T-cell (primary cell): ENCODE measurements at regions not wholly inside any gene's neighbourhood (a gene's known extent, or its start where the extent isn't known, plus 50 kb on each side); places are given as distances from the start of the nearest gene placed in this dataset.
"Not testable (repeated sequence)": the region's sequence is repeated elsewhere in the genome, so short reads cannot be mapped to it uniquely, and the experiment has no call there.

Source experiments
- ATAC-seq, 4 experiments: fragments of 200-7000 bp in 3 of 4; fragments of 150-1000 bp in 1 of 4; cut with Tn5 transposase; replicated peaks in 1 of 4; 1 replicate in 3 of 4; 2 replicates in 1 of 4; pipeline ENCODE4 v1.10.0; 2021; ENCODE audit warnings: moderate library complexity in 3 of 4, mild to moderate bottlenecking in 2 of 4, moderate number of reproducible peaks in 1 of 4
- CTCF ChIA-PET, 2 donors: fragments of 300-600 bp; sonication (Branson Sonifier 250); formaldehyde crosslinking; loops; one replicate each; lab custom pipeline; 2022; ENCODE audit warnings: antibody characterized with exemption in 2 of 2; lab: Charles Lee
- POLR2A ChIA-PET, 2 donors: fragments of 300-600 bp; sonication (Branson Sonifier 250); formaldehyde crosslinking; loops; one replicate each; lab custom pipeline; 2022; ENCODE audit warnings: antibody characterized with exemption in 2 of 2; lab: Charles Lee
- DNase-seq, 35 experiments: peaks; one replicate each; pipeline versions ENCODE4 v3.0.0 to v3.0.0-alpha.2; 2013 to 2023
- H3K27ac ChIP-seq: one replicate; pipeline ENCODE4 v1.5.1; 2013; ENCODE audit warnings: low read length
- H3K27me3 ChIP-seq, 2 experiments: replicated peaks in 1 of 2; 1 replicate in 1 of 2; 2 replicates in 1 of 2; pipeline versions ENCODE4 v1.6.1 to v1.7.0; 2013; ENCODE audit warnings: low read length in 1 of 2, mixed read lengths in 1 of 2; ENCODE audit not compliant: control insufficient read depth in 2 of 2, insufficient read depth in 2 of 2; ENCODE audit errors: extremely low read depth in 1 of 2
- H3K36me3 ChIP-seq, 2 donors: 1 replicate in 1 of 2; 2 replicates in 1 of 2; pipeline versions ENCODE4 v1.6.1 to v1.7.0; 2013; ENCODE audit warnings: low read length in 1 of 2; ENCODE audit not compliant: control insufficient read depth in 2 of 2, insufficient read depth in 1 of 2; ENCODE audit errors: extremely low read depth in 1 of 2
- H3K4me1 ChIP-seq, 2 experiments: 1 replicate in 1 of 2; 2 replicates in 1 of 2; pipeline versions ENCODE4 v1.6.1 to v1.7.0; 2013; ENCODE audit warnings: low read length in 2 of 2, mixed read lengths in 1 of 2; ENCODE audit not compliant: insufficient read depth in 2 of 2, control insufficient read depth in 1 of 2; ENCODE audit errors: extremely low read depth in 1 of 2
- H3K4me3 ChIP-seq, 2 donors: 1 replicate in 1 of 2; 2 replicates in 1 of 2; pipeline versions ENCODE4 v1.5.1 to v1.7.0; 2013; ENCODE audit warnings: mild to moderate bottlenecking in 2 of 2, low read length in 1 of 2, moderate library complexity in 1 of 2; ENCODE audit not compliant: control insufficient read depth in 1 of 2; ENCODE audit errors: extremely low read depth in 1 of 2
- H3K9me3 ChIP-seq: 2 replicates; pipeline ENCODE4 v1.7.0; 2013
- H3K27ac Mint-ChIP-seq, 2 donors: one replicate each; pipeline ENCODE4 v1.8.0; 2020 to 2021; ENCODE audit warnings: mild to moderate bottlenecking in 2 of 2, mixed read lengths in 2 of 2
- H3K27me3 Mint-ChIP-seq, 2 donors: one replicate each; pipeline ENCODE4 v1.8.0; 2021 to 2022; ENCODE audit warnings: mixed read lengths in 2 of 2
- H3K36me3 Mint-ChIP-seq: one replicate; pipeline ENCODE4 v1.8.0; 2021; ENCODE audit warnings: mixed read lengths
- H3K4me1 Mint-ChIP-seq, 3 donors: one replicate each; pipeline ENCODE4 v1.8.0; 2020 to 2022; ENCODE audit warnings: mixed read lengths in 3 of 3, mild to moderate bottlenecking in 1 of 3
- H3K4me3 Mint-ChIP-seq, 3 donors: one replicate each; pipeline ENCODE4 v1.8.0; 2020 to 2022; ENCODE audit warnings: mild to moderate bottlenecking in 3 of 3, mixed read lengths in 3 of 3, moderate library complexity in 3 of 3
- H3K9me3 Mint-ChIP-seq, 3 donors: one replicate each; pipeline ENCODE4 v1.8.0; 2020 to 2022; ENCODE audit warnings: mixed read lengths in 3 of 3
- WGBS: methylation state at CpG from one replicate; pipeline ENCODE4 v1.1.5; 2013; ENCODE audit warnings: missing lambda C conversion rate; ENCODE audit not compliant: insufficient coverage; 5-methylcytosine and 5-hydroxymethylcytosine counted together

- H3K4me3 ChIP-seq, H3K27ac ChIP-seq, H3K4me1 Mint-ChIP-seq, H3K27me3 ChIP-seq, CTCF ChIA-PET, H3K36me3 ChIP-seq, H3K27ac Mint-ChIP-seq, H3K4me1 ChIP-seq, DNase-seq, H3K27me3 Mint-ChIP-seq, H3K9me3 Mint-ChIP-seq, ATAC-seq, H3K36me3 Mint-ChIP-seq, H3K4me3 Mint-ChIP-seq, POLR2A ChIA-PET, H3K9me3 ChIP-seq: not testable (repeated sequence)
- WGBS = no CpG with 5 or more reads among the region's 36 CpGs
Measured at GRCh38 chr15:21174761-21175160, 265.5 kb downstream of the POTEB3 start.

- H3K4me1 ChIP-seq, DNase-seq, H3K4me1 Mint-ChIP-seq, H3K4me3 ChIP-seq, H3K9me3 ChIP-seq, H3K9me3 Mint-ChIP-seq, ATAC-seq, H3K27me3 Mint-ChIP-seq, H3K36me3 Mint-ChIP-seq, H3K27me3 ChIP-seq, H3K27ac ChIP-seq, H3K36me3 ChIP-seq, CTCF ChIA-PET, POLR2A ChIA-PET, H3K27ac Mint-ChIP-seq, H3K4me3 Mint-ChIP-seq: not testable (repeated sequence)
- WGBS = 57% methylated on average over 2 of the region's 24 CpGs
Measured at GRCh38 chr15:21151203-21151966, 285.3 kb upstream of the POTEB2 start.

- H3K27me3 Mint-ChIP-seq, H3K36me3 Mint-ChIP-seq, H3K27me3 ChIP-seq, H3K36me3 ChIP-seq, H3K4me1 Mint-ChIP-seq, H3K4me3 ChIP-seq, H3K4me1 ChIP-seq, POLR2A ChIA-PET, H3K9me3 ChIP-seq, H3K27ac ChIP-seq, ATAC-seq, DNase-seq, H3K27ac Mint-ChIP-seq, H3K4me3 Mint-ChIP-seq, H3K9me3 Mint-ChIP-seq, CTCF ChIA-PET: not testable (repeated sequence)
- WGBS = no CpG with 5 or more reads among the region's 5 CpGs
Measured at GRCh38 chr15:21148136-21148535, 282.0 kb upstream of the POTEB2 start.

- H3K27ac ChIP-seq, H3K4me3 ChIP-seq, H3K27me3 Mint-ChIP-seq, H3K4me1 Mint-ChIP-seq, H3K36me3 Mint-ChIP-seq, ATAC-seq, DNase-seq, POLR2A ChIA-PET, CTCF ChIA-PET, H3K27ac Mint-ChIP-seq, H3K4me3 Mint-ChIP-seq, H3K27me3 ChIP-seq, H3K9me3 ChIP-seq, H3K36me3 ChIP-seq, H3K4me1 ChIP-seq, H3K9me3 Mint-ChIP-seq: not testable (repeated sequence)
- WGBS = no CpG with 5 or more reads among the region's 7 CpGs
Measured at GRCh38 chr15:21133893-21134292, 267.8 kb upstream of the POTEB2 start.

- H3K36me3 Mint-ChIP-seq, H3K36me3 ChIP-seq, H3K9me3 ChIP-seq, H3K4me3 Mint-ChIP-seq, H3K9me3 Mint-ChIP-seq, H3K27ac Mint-ChIP-seq, H3K4me1 Mint-ChIP-seq, H3K4me3 ChIP-seq, ATAC-seq, H3K4me1 ChIP-seq, CTCF ChIA-PET, H3K27me3 Mint-ChIP-seq, H3K27me3 ChIP-seq, POLR2A ChIA-PET, H3K27ac ChIP-seq: not testable (repeated sequence)
- 11% methylated on average over 1 of the region's 4 CpGs for WGBS
- DNase-seq = peak in 1 of 35 experiments; percentile 13
Measured at GRCh38 chr15:21112271-21113053, 246.3 kb upstream of the POTEB2 start.

- H3K36me3 ChIP-seq, H3K27me3 ChIP-seq, H3K9me3 ChIP-seq, H3K36me3 Mint-ChIP-seq, H3K9me3 Mint-ChIP-seq, ATAC-seq, H3K4me1 Mint-ChIP-seq, H3K27ac ChIP-seq, H3K27me3 Mint-ChIP-seq, H3K4me3 Mint-ChIP-seq, H3K4me1 ChIP-seq, CTCF ChIA-PET, H3K27ac Mint-ChIP-seq, POLR2A ChIA-PET: not testable (repeated sequence)
- peak in 9 of 35 experiments; percentile 2 to 42 (median 13) for DNase-seq
- 68% methylated on average over 2 of the region's 2 CpGs for WGBS
- H3K4me3 ChIP-seq = peak overlapping the region in 1 of 2 donors; percentile 44
Measured at GRCh38 chr15:21111861-21112260, 245.7 kb upstream of the POTEB2 start.
